DMS114 treated with DMSO at 0.1 percent for 48 hours (cell line): ENCODE measurements at regions not wholly inside any gene's neighbourhood (a gene's known extent, or its start where the extent isn't known, plus 50 kb on each side); places are given as distances from the start of the nearest gene placed in this dataset.

Source experiments
- DNase-seq: peaks from one replicate; lab custom pipeline; 2025; ENCODE audit not compliant: unreplicated experiment; lab: John Stamatoyannopoulos, UW

DNA sequence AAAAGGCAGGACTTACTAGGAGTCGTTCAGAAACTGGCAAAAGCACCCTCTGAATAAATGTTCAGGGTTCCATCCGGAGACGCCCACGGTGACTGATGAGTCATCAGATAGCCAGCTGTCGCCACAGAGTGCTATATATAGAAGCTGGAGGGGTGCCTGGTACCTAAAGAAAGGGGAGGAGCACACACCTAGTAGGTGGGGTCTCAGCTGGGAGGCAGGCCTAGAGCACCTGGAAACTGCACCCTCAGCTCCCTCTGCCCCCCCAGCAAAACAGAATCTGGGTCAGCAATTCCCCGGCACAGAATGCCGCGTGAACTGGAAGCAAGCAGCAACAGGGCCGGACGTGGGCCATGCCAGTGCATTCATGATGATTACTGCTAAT is 242.0 kb downstream of the BCOR start:
- no peak for DNase-seq

DNA sequence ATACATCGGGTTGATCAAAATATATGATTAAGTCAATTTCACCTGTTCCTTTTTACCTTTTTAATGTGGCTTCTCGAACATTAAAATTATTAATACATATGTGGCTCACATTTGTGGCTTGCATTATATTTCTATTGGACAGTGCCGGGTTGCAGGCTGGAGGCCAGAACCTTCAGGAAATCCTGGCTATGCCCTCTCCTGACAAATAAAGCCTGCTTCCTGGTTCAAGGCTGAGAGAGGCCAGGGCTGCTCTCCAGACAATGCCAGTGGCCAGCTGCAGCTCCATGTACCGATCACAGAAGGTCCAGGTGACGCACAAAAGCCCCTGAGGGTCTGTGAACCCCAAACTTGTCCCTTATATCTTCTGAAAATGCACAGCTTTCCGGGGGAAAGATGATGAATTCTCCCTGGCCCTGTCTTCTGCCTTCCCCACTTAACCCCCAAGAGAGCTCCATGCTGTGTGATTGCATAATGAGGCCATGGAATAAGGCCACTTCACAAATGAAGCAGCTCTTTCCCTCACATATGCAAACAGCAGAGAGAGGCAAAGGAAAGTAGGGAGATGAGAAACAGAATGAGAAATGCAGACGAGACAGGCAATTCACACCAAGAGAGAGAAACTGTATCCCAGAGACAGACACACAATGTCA is 241.2 kb downstream of the BCOR start:
- no peak for DNase-seq

DNA sequence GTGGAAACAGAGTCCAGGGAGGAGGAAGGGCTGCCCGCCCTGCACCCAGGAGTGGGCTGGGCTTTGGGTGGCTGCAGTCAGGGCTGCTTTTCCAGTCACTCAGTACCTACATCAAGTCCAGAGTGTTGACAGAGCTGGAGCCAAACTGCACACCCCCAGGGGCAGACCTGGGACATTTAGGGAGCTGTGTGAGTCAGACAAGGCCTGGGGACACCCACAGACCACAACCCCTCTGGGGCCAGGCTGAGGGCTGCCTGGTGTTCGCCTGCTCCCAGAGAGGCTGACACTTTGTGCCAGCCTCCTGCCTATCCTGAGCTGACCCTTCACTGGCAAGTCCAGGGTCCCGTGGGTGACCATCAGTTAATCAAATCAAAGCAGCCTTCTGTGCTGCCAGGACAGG is 240.0 kb downstream of the BCOR start:
- no peak for DNase-seq

DNA sequence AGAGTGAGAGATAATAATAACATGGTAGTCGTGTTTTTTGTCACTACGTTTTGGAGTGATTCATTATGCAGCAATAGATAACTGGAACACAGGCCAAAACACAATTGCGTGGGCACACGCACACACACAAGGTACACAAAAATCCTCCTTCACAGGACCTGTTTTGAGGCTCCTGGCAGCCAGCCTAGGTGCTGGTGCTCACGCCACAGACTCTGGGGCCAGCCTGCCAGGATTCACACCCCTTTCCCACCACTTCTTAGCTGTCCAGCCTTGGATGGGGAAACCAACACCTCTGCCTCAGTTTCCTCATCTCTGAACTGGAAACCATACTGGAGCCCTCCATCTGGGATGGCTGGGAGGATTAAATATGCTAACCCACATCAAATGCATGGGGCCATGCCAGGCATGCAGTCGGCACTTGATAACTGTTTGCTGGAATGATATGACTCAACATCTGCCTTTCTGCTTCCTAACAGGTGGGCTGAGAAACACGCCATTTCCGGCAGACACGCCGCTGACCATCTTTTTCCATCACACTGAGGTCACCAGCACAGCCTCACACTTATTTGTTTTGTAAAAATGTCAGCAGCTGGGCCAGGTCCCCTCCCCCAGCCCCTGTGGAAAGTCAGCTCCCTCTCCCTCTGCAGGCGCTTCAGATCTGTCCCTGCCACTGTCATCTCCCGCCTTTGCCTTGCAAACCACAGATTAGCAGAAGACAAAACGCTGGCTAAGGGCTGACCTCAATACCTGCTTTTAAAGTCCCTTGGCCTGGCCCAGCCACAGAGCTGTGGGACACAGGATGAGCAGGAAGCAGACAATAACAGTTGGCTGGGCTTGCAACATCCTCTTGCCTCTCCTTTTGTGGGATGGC is 237.5 kb downstream of the BCOR start:
- no peak for DNase-seq

DNA sequence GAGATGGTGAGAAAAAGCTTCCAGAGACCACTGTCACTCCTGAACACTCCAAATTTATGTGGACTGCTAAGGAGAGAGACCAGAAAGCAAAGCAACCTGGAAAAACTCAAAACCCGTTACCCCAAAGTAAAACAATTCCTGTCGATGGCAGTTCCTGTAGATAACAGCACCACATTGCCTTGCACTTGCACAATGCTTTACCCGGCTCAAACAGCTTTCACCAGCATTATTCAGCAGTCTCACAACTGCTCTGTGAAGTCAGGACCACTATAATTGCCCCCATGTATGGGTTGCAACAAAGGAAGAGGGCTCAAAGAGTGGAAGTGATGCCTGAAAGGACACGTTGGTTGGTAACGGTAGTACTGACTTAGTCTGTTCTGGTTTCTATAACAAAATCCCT is 234.8 kb downstream of the BCOR start:
- no peak for DNase-seq

DNA sequence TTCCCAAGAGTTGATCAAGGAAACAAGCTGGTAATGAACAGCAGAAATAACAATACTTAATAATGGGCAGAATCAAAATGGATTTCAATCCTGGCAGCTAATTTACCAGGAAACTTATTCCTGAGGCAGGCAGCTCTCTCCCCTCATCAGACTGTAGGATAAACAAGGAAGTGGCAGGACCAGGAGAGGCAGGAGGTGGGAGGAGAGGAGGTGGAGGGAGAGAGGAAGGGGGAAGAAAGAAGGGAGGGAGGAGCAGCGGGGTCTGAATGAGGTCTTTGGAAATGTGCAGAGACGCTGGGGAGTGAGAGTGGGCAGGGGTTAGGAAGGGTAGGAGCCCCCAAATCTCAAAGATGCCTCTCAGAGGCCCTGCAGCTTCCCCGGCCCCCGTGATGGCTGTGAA is 231.5 kb downstream of the BCOR start:
- no peak for DNase-seq

DNA sequence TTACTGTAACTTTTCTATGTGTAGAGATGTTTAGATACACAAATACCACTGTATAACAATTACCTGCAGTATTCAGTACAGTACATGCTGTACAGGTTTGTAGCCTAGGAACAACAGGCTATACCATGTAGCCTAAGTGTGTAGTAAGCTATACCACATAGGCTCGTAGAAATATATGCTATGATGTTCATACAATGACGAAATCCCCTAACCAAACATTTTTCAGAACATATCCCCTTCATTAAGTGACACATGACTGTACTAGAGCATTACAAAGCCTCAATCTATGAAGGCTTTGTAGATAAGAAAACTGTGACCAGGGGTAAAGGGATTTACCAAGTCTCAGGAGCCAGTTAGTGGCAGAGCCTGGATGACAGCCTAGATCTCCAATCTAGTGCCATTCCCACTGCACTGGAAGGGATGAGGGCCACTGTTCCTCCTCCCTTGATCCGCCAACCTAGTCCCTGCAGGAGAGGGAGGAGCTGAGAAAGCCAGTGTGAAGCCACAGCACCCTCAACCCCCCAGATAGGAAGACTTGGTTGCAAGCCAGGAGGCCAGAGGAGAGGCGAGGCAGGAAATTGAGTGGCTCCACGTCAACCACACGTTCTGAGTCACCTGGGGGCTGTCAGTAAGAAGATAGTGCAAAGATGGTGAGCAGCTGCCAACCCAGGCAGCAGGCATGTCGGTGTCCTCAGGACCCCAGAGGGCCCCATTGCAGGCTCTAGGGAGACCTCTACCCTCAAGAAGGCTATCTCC is 227.7 kb downstream of the BCOR start:
- no peak for DNase-seq

DNA sequence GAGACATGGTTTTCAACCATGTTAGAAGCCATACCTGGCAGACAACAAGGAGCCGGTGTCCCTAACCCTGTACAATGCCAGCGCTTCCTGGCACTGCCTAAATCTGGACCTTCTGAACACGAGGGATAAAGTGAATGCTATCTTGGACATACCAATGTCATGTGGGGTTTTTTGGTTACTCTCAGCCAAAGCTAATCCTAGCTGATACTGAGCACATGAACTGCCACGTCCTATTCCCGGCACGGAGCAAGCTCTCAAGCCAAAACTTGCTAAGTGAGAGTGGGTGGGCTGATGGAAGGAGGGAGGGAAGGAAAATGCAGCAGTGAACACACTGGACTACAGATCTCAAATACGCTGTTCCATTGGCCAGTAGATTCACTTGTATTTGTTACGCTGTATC is 226.1 kb downstream of the BCOR start:
- no peak for DNase-seq

DNA sequence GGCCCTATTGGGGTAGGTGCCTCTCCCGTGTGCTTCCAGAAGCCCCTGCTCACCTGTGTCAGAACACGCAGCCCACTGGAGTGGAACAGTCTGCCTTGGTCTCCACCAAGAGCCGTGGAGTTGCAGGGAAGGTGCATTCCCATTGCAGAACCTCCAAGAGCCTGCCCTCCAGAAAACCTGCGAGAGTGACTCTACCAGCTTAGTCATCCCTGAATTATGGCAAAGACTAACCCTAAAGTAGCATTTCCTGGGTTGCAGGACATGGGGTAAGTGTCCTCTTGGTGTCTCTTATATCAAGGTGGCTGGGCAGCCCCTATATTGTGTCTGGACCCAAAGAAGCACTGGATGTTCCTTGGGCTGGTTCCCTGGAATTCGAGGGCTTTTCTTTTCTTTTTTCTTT is 224.6 kb downstream of the BCOR start:
- no peak for DNase-seq

DNA sequence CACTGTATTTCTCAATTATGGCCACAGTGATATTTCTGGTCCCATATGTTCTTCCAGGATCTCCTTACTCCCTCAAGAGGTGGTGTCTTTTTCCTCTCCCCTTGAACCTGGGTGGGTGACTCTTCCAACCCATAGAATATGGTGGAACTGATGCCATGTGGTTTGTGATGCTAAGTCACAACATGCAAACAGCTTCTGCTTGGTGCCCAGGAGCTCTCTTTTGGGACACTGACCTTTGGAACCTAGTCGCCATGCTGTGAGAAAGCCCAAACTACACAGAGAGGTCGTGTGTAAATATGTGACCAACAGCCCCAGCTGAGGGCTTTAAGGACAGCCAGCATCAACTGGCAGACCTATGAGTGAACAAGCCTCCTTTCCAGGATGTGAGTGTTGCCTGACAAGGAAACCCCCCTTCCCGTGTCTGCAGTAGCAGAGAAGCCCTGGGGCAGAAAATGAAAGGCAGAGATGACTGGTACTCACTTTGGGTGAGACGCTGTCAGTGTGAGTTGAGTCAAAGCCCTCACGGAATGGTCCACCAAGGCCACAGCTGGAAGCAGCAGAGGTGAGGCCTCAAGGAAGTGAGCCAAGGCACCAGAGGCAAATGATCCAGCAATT is 223.4 kb downstream of the BCOR start:
- DNase-seq, result no peak

DNA sequence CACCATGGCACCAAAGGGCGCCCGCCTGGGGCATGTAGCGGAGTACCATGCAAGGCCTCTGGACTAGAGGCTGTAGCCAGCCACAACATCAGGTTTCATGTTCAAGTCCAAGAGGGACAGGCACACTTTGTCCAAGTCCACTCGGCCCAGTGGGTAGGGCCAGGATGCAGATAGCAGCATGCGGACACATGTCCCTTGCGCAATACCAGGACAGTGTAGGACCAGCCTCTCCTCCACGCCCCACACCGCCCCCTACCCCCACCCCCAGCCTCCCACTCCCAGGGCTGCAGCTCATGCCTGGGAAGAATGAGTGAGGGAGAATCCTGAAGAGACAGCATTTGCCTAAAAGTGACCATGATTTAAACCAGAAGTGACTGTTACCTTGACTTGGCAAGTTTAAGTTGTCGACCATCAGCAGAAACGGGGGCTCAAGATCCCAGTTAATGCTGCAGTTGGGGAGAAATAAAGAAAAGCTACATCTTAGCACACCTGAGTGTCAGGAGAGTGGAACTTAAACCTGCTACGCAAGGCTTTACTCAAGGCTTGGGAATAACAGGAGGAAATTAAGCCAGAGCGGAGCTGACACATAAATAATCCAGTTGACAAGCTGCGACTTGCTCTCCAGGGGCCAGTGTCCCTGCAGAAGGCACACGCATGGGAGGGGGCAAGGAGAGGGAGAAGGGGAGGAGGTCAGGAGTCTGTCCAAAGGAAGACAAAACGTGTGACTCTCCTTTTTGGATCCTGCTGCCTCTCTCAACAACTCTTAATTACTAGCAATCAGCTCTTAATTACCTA is 221.7 kb downstream of the BCOR start:
- DNase-seq, result no peak

DNA sequence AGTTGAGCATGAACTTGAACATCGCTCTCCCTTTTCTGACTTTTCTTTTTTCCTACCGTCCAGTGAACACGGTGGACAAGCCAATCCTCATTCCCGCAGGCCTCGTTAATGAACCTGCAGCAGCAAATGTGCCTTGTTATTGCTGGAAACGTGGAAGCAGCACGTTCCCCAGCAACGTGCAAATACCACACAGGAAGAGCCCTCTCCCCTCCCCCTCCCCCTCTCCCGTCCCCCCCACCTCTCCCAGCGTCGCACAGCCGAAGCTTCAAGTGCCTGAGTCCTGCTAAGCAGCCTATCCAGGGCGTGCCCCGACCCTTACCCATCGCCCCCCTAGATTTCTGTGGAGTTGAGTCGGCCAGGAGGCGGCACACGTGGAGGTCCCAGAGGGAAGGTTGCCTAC is 219.9 kb downstream of the BCOR start:
- DNase-seq, result no peak

DNA sequence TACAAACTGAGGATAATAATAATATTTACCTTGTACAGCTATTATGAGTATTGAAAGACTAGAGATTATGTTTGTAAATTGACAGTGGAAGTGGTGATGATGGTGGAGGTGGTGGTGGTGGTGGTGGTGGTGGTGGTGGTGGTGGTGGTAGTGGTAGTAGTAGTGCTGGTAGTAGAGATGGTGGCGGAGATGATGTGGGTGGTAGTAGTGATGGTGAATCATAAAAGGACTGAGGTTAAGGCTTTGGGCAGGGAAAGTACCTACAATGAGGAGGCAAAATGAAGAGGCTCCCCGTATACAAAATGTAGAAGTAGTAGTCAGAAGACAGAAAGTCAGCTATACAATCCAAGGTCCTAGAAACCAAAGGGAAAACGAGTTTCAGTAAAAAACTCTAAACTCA is 214.1 kb downstream of the BCOR start:
- DNase-seq, result no peak

DNA sequence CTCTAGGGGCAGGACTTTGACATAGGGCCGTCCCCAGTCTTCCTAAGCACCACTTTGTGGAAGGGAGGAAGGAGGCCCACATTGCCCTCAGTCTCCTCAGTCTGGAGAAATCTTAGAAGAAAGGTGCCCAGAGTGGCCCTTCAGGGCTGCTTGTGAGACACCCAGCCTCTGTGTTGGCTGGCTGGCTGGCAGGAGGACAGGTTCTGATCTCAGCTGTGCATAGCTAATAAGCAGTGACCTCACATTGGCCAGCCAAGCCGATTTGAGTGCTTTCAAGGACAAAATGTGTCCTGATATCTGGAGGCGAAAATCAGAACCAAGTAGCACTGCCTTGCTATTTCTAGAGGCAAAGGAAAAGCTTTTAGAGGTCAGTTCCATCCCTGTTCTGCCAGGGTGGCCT is 211.5 kb downstream of the BCOR start:
- no peak for DNase-seq

DNA sequence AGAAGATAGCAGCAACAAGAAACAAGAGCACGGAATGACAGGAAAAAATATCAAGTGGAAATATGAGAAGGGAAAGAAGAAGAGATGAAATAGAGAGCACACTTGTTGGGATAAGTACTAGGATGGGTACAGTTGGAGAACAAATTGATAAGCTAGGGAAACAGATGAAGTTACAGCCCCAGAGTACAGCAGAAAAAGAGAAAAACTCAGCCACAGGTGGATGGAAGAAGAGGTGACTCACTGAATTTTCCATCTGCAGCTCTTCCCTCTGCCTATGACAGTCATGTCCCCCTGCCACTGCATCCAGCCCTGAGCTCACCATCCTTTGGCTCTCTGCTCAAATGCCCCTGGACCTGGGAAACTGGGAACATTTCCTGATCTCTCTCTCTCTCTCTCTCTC is 209.0 kb downstream of the BCOR start:
- DNase-seq, result no peak

DNA sequence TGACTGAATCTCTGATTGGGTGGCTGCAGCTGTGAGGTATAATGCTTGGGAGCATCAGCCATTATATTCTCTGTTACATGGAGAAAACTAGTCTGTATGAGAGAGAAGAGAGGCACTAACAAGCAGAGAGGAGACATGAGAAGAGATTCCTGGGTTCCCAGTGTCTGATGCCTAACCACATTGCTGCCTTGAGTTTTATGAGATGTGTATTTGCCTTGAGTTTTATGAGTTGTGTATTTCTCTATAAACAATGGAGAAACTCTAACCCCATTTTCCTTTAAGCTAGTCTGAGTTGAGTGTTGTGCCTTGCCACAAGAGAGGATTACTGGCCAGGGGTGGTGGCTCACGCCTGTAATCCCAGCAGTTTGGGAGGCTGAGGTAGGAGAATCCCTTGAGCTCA is 208.1 kb downstream of the BCOR start:
- DNase-seq, result no peak

DNA sequence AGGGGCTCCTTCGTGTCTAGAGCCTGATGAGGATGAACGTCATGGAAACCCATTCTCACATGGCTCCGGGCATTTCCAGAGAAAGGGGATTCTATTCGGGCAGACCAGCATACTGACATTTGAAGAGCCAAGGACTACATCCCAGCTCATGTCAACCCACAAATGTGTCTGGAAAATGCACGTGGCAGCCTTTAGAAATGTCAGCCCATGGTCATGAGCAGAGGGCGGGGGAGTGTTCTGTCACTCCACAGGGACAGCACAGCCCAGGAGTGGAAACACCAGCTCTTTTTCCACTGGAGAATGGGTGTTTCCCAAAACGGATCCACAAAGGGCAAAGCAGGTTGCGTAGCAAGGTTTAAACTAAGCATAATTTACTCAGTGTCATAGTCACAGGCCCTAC is 207.0 kb downstream of the BCOR start:
- no peak for DNase-seq

DNA sequence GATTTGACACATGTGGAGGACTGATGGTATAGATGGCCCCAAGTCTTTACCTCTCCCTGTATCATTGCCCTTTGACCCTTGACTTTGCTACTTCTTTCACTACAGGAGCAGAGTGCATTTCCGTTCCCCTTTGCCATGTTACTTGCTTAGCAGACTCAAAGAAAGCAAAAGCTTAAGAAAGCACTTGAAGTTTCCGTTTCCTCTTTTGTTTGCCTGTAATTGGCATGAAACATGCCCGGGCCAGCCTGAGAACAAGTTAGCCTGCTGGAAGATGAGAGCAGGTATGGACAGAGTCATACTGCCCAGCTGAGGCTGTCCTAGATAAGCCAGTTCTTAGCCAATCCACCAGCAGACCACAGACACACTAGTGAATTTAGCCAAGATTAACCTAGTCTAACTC is 206.0 kb downstream of the BCOR start:
- no peak for DNase-seq

DNA sequence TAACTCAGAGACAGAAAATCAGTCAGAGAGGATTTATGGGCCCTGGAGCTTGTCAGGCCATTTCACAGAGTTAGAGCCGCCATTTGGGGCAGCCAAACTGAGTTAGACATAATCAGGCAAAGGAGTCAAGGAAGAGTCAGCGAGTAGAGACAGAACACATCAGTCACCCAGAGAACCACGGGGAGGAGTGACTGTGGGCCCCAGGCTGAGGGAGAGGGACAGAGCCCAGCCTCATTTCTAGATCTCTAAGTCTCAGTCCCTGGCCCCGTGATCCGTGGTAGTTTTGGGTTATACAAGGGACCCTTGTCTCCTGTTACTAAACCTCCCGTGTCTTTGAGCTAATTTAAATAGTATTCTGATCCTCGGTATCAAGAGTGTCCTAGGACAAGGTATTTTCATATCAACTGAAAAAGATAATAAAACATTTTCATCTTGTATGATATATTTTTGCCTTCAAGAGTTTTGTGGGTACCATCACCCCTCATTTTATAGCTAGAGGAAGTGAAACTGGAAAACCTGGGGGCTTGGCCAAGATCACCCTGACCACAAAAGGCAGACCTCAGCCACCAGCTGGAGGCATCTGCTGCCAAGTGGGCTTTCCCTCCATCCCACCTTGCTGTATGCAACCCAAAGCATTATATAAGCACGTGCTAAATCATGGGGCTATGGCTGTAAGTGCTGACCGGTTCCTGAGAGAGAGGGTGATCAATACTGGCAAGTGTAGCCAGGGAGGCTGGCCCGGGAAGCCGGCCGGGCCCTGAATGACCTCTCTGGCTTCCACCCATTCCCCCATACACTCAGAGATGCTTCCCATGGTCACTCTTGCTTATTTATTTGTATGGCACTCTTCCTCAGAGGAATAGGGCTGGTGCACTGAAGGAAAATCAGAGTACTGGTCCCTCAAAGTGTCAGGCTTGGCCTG is 204.1 kb downstream of the BCOR start:
- DNase-seq, result no peak

DNA sequence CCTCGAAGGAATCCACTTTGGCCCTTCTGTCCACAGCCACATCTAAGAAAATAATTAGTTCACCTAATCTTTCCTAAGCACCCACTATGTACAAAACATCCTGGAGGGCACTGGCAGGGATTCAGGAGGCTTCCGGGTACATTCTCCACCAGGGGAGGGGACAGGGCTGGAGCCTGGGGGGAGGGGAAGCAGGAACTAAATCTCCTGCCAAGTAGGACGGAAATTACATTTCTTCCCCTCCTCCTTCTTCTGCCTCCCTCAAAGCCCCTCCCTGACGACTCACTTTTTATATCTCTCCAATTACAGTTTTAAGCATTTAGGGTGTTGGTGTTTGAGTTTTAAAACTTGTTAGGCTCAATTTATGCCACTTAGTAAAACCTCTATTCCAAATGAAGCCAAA is 203.1 kb downstream of the BCOR start:
- DNase-seq, result no peak
